SK-N-SH treated with all-trans-retinoic acid at 6 μM for 48 hours (cell line): ENCODE measurements at regions not wholly inside any gene's neighbourhood (a gene's known extent, or its start where the extent isn't known, plus 50 kb on each side); places are given as distances from the start of the nearest gene placed in this dataset.

ENCODE experiments used
- ATAC-seq: fragments of 200-7000 bp; cut with Tn5 transposase; 3 replicates; pipeline ENCODE4 v1.9.1; 2020; ENCODE audit warnings: mild to moderate bottlenecking, moderate library complexity
- ARNTL ChIP-seq: fragments of 450-650 bp; formaldehyde crosslinking; IDR thresholded peaks from 2 replicates; pipeline ENCODE4 v1.5.0; 2020; ENCODE audit warnings: low read depth, mild to moderate bottlenecking, moderate library complexity, borderline replicate concordance
- CREB5 ChIP-seq: fragments of 250-450 bp; sonication (Bioruptor Pico); IDR thresholded peaks from 2 replicates; pipeline ENCODE4 v1.5.1; 2020; ENCODE audit warnings: low read depth, mild to moderate bottlenecking, moderate library complexity
- CSRNP3 ChIP-seq: fragments of 250-450 bp; sonication (Bioruptor Pico); IDR thresholded peaks from 2 replicates; pipeline ENCODE4 v1.5.1; 2021; ENCODE audit warnings: mild to moderate bottlenecking, moderate library complexity
- GLIS3 ChIP-seq: fragments of 250-450 bp; sonication (Bioruptor Pico); IDR thresholded peaks from 2 replicates; pipeline ENCODE4 v1.5.0; 2020; ENCODE audit warnings: mild to moderate bottlenecking, moderate library complexity
- ISL1 ChIP-seq: fragments of 250-450 bp; sonication (Bioruptor Pico); IDR thresholded peaks from 2 replicates; pipeline ENCODE4 v2.1.2; 2022; ENCODE audit warnings: mild to moderate bottlenecking, moderate library complexity
- OSR1 ChIP-seq: fragments of 250-450 bp; sonication (Bioruptor Pico); IDR thresholded peaks from 2 replicates; pipeline ENCODE4 v1.8.0; 2022; ENCODE audit warnings: moderate library complexity, mild to moderate bottlenecking, inconsistent platforms
- PATZ1 ChIP-seq: fragments of 250-450 bp; sonication (Bioruptor Pico); IDR thresholded peaks from 2 replicates; pipeline ENCODE4 v1.8.0; 2020; ENCODE audit warnings: mild to moderate bottlenecking, moderate library complexity, borderline replicate concordance
- POU6F1 ChIP-seq: fragments of 250-450 bp; sonication (Bioruptor Pico); IDR thresholded peaks from 2 replicates; pipeline ENCODE4 v1.8.0; 2021; ENCODE audit warnings: low read depth, mild to moderate bottlenecking, moderate library complexity, borderline replicate concordance
- PPARA ChIP-seq: fragments of 250-450 bp; sonication (Bioruptor Pico); IDR thresholded peaks from 2 replicates; pipeline ENCODE4 v1.5.0; 2020; ENCODE audit warnings: mild to moderate bottlenecking, borderline replicate concordance
- RARB ChIP-seq: fragments of 250-450 bp; sonication (Bioruptor Pico); IDR thresholded peaks from 2 replicates; pipeline ENCODE4 v1.8.0; 2021; ENCODE audit warnings: mild to moderate bottlenecking, moderate library complexity
- SNAI2 ChIP-seq: fragments of 250-450 bp; sonication (Bioruptor Pico); IDR thresholded peaks from 2 replicates; pipeline ENCODE4 v1.5.0; 2020; ENCODE audit warnings: mild to moderate bottlenecking, moderate library complexity
- TCF4 ChIP-seq: fragments of 250-450 bp; sonication (Bioruptor Pico); IDR thresholded peaks from 2 replicates; pipeline ENCODE4 v1.8.0; 2021; ENCODE audit warnings: mild to moderate bottlenecking, moderate library complexity, borderline replicate concordance
- TSHZ2 ChIP-seq: fragments of 250-450 bp; sonication (Bioruptor Pico); IDR thresholded peaks from 2 replicates; pipeline ENCODE4 v1.5.0; 2020; ENCODE audit warnings: mild to moderate bottlenecking, moderate library complexity
- ZC3H10 ChIP-seq: fragments of 250-450 bp; sonication (Bioruptor Pico); IDR thresholded peaks from 2 replicates; pipeline ENCODE4 v1.5.1; 2021; ENCODE audit warnings: mild to moderate bottlenecking, moderate library complexity
- ZFP30 ChIP-seq: fragments of 450-650 bp; formaldehyde crosslinking; IDR thresholded peaks from 2 replicates; pipeline ENCODE4 v1.5.0; 2022; ENCODE audit warnings: mild to moderate bottlenecking, moderate library complexity
- ZNF8 ChIP-seq: fragments of 450-650 bp; formaldehyde crosslinking; IDR thresholded peaks from 2 replicates; pipeline ENCODE4 v1.5.0; 2020; ENCODE audit warnings: mild to moderate bottlenecking, moderate library complexity

- no peak for ATAC-seq
- TF ChIP-seq PPARA (CRISPR knock-in tag): no peak
- no peak for TF ChIP-seq PATZ1
- no peak for TF ChIP-seq ISL1 (CRISPR knock-in tag)
- no peak for TF ChIP-seq TCF4
- no peak for TF ChIP-seq ZNF8
- TF ChIP-seq OSR1 (CRISPR knock-in tag): no peak
- no peak for TF ChIP-seq CSRNP3 (CRISPR knock-in tag)
- TF ChIP-seq POU6F1 (CRISPR knock-in tag): no peak
- no peak for TF ChIP-seq CREB5 (CRISPR knock-in tag)
- TF ChIP-seq ZFP30: no peak
- no peak for TF ChIP-seq ARNTL (CRISPR knock-in tag)
- TF ChIP-seq TSHZ2 (CRISPR knock-in tag): no peak
- no peak for TF ChIP-seq SNAI2
- no peak for TF ChIP-seq GLIS3 (CRISPR knock-in tag)
- TF ChIP-seq RARB: no peak
Observed at GRCh38 chr13:39100996-39101738, 62.9 kb downstream of the NHLRC3 start.

GRCh38 chr13:39102981-39103490 is 64.8 kb downstream of the NHLRC3 start:
- TF ChIP-seq PATZ1 (no peak), CREB5 (CRISPR knock-in tag) (no peak), OSR1 (CRISPR knock-in tag) (no peak), ZC3H10 (CRISPR knock-in tag) (no peak), ARNTL (CRISPR knock-in tag) (no peak), ZNF8 (no peak)
- TF ChIP-seq, all 23 proteins: peak for 0
- ATAC-seq: no peak
